A673 (cell line): ENCODE measurements at regions not wholly inside any gene's neighbourhood (a gene's known extent, or its start where the extent isn't known, plus 50 kb on each side); places are given as distances from the start of the nearest gene placed in this dataset.

Experiments
- EZH2 ChIP-seq: fragments of 200-600 bp; sonication (generic); IDR thresholded peaks from 2 replicates; pipeline ENCODE4 v1.6.1; 2017; ENCODE audit warnings: borderline replicate concordance, low read depth, mild to moderate bottlenecking, mixed read lengths, antibody characterized with exemption, low read length; ENCODE audit not compliant: poor library complexity, severe bottlenecking
- TF ChIP-seq, protein P1 (sequence below): fragments of 300-800, 200-600 bp; sonication (generic); conservative IDR thresholded peaks from 2 replicates; pipeline ENCODE4 v1.5.1; 2017; ENCODE audit warnings: low read depth, mild to moderate bottlenecking, antibody characterized with exemption, low read length, moderate library complexity, mixed read lengths

DNA sequence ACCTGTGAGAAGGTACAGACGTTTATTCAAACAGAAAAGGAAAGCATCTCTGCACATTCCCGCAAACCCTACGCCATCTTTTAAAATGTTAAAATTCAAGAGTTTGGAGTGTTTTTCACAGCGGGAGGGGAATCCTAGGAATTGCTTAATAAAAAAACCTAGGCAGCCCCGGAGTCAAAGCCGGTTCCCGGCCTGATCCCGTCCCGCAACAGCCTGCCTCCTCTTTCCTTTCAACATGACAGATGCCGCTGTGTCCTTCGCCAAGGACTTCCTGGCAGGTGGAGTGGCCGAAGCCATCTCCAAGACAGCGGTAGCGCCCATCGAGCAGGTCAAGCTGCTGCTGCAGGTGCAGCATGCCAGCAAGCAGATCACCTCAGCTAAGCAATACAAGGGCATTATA, 123.0 kb upstream of the VSTM2A start:
- TF ChIP-seq, protein P1, sequence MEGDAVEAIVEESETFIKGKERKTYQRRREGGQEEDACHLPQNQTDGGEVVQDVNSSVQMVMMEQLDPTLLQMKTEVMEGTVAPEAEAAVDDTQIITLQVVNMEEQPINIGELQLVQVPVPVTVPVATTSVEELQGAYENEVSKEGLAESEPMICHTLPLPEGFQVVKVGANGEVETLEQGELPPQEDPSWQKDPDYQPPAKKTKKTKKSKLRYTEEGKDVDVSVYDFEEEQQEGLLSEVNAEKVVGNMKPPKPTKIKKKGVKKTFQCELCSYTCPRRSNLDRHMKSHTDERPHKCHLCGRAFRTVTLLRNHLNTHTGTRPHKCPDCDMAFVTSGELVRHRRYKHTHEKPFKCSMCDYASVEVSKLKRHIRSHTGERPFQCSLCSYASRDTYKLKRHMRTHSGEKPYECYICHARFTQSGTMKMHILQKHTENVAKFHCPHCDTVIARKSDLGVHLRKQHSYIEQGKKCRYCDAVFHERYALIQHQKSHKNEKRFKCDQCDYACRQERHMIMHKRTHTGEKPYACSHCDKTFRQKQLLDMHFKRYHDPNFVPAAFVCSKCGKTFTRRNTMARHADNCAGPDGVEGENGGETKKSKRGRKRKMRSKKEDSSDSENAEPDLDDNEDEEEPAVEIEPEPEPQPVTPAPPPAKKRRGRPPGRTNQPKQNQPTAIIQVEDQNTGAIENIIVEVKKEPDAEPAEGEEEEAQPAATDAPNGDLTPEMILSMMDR, result no peak
- TF ChIP-seq EZH2, result no peak
